ENCODE measurements at regions not wholly inside any gene's neighbourhood (a gene's known extent, or its start where the extent isn't known, plus 50 kb on each side); places are given as distances from the start of the nearest gene placed in this dataset.

- DNase-seq, result no peak
Observed at GRCh38 chr10:107848726-107849360, 684.3 kb upstream of the SORCS1 start.

GRCh38 chr10:107847620-107848019, 683.1 kb upstream of the SORCS1 start:
- no peak for DNase-seq

GRCh38 chr10:107834706-107835105, 670.2 kb upstream of the SORCS1 start:
- no peak for DNase-seq

GRCh38 chr10:107831772-107832171, 667.3 kb upstream of the SORCS1 start:
- DNase-seq, result no peak

- DNase-seq, result no peak
Observed at GRCh38 chr10:107829161-107829560, 664.7 kb upstream of the SORCS1 start.

- DNase-seq, result no peak
Observed at GRCh38 chr10:107826171-107826570, 661.7 kb upstream of the SORCS1 start.

- no peak for DNase-seq
Observed at GRCh38 chr10:107814865-107815487, 650.5 kb upstream of the SORCS1 start.

- DNase-seq, result no peak
Observed at GRCh38 chr10:107813451-107814162, 649.1 kb upstream of the SORCS1 start.

- no peak for DNase-seq
Observed at GRCh38 chr10:107809889-107810288, 645.4 kb upstream of the SORCS1 start.

GRCh38 chr10:107807836-107808235, 643.3 kb upstream of the SORCS1 start:
- no peak for DNase-seq

GRCh38 chr10:107806026-107806425, 641.5 kb upstream of the SORCS1 start:
- DNase-seq, result no peak

- no peak for DNase-seq
Observed at GRCh38 chr10:107803546-107803945, 639.0 kb upstream of the SORCS1 start.

GRCh38 chr10:107800061-107800460, 635.6 kb upstream of the SORCS1 start:
- DNase-seq, result no peak

GRCh38 chr10:107790271-107790670, 625.8 kb upstream of the SORCS1 start:
- no peak for DNase-seq

GRCh38 chr10:107771066-107771465, 606.6 kb upstream of the SORCS1 start:
- DNase-seq, result no peak

GRCh38 chr10:107767185-107767584, 602.7 kb upstream of the SORCS1 start:
- no peak for DNase-seq

- DNase-seq, result no peak
Observed at GRCh38 chr10:107754814-107755213, 590.3 kb upstream of the SORCS1 start.

GRCh38 chr10:107749235-107749634, 584.7 kb upstream of the SORCS1 start:
- DNase-seq, result no peak

GRCh38 chr10:107747851-107748250, 583.3 kb upstream of the SORCS1 start:
- DNase-seq, result no peak

GRCh38 chr10:107741971-107742370, 577.5 kb upstream of the SORCS1 start:
- DNase-seq, result no peak

- no peak for DNase-seq
Observed at GRCh38 chr10:107740962-107741690, 576.6 kb upstream of the SORCS1 start.

- DNase-seq, result no peak
Observed at GRCh38 chr10:107739951-107740350, 575.4 kb upstream of the SORCS1 start.

GRCh38 chr10:107733328-107734130, 569.0 kb upstream of the SORCS1 start:
- no peak for DNase-seq
